GM12865 (cell line): ENCODE measurements at regions not wholly inside any gene's neighbourhood (a gene's known extent, or its start where the extent isn't known, plus 50 kb on each side); places are given as distances from the start of the nearest gene placed in this dataset.

Source experiments
- DNase-seq: peaks from one replicate; pipeline ENCODE4 v3.0.0; 2010; ENCODE audit warnings: low read depth
- H3K4me3 ChIP-seq: 2 replicates; pipeline ENCODE4 v1.5.1; 2011; ENCODE audit warnings: mild to moderate bottlenecking, low read depth, low read length, control low read depth
- TF ChIP-seq, protein P1 (sequence below): IDR thresholded peaks from 2 replicates; pipeline ENCODE4 v1.5.1; 2011; ENCODE audit warnings: low read length, control low read depth, low read depth, inconsistent platforms; ENCODE audit not compliant: insufficient read depth; ENCODE audit errors: missing control alignments

DNA sequence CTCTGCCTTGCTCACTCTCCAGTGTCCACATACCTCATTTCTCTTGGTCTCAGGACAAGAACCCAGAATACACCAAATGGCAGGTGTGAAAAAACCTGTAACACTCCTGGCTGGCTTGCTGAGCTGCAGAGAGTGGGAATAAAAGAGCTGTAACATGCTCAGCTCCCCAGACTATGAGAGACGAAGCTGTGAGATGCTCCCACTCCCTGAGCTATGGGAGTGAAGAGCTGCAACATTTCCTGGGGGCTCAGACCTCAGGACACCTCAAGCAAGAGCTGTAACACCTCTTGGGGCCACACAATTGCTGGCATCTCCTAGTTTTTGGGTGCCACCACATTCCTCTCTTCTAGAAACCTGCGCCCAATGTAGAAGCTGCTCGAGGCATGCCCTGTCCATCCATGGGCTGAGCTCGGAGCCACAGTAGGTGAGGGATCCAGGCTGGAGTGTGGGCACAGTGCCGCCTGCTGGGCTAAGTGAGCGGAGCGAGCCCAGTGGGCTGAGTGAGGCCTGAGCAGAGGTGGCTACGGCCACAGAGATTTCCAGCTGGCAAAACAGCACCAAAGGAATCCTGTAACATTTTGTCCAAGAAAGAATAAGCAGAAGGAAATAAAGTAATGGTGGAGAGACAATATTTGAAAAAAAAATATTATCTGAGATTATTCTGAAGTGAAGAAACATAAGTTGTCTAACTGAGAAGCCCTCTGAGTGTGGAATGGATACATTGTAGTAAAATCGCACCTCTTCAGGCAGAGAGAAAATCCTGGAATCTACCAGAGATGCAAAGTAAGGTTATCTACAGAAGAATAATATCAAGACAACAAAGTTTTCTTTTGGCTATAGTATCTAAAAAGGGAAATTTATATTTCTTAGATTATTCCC lies 186.2 kb upstream of the PCDH9 start:
- DNase-seq = peak; percentile 9
- no peak overlapping the region for H3K4me3 ChIP-seq
- TF ChIP-seq, protein P1, sequence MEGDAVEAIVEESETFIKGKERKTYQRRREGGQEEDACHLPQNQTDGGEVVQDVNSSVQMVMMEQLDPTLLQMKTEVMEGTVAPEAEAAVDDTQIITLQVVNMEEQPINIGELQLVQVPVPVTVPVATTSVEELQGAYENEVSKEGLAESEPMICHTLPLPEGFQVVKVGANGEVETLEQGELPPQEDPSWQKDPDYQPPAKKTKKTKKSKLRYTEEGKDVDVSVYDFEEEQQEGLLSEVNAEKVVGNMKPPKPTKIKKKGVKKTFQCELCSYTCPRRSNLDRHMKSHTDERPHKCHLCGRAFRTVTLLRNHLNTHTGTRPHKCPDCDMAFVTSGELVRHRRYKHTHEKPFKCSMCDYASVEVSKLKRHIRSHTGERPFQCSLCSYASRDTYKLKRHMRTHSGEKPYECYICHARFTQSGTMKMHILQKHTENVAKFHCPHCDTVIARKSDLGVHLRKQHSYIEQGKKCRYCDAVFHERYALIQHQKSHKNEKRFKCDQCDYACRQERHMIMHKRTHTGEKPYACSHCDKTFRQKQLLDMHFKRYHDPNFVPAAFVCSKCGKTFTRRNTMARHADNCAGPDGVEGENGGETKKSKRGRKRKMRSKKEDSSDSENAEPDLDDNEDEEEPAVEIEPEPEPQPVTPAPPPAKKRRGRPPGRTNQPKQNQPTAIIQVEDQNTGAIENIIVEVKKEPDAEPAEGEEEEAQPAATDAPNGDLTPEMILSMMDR = peak; percentile 60

- TF ChIP-seq, protein P1 = no peak
- H3K4me3 ChIP-seq = no peak overlapping the region
- no peak for DNase-seq
Observed at GRCh38 chr13:67410645-67411044, 180.5 kb upstream of the PCDH9 start.

DNA sequence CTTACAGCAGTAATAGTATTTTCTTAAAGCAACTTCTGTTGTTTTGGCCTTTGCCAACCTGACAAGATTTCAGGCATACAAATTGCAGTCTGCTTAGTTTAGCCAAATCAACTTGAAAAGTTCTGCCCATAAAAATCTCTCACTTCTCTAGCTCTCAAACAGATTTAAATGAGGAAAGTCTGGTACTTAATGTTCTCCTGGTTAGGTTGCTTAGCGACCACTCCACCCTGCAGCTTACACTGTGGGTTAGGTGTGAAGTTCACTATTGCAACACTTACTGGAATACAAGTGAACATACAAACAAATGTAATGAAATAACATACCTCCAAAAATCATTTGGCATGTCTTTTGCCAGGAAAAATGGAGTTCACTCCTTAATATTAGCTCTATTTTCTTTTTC lies 178.7 kb upstream of the PCDH9 start:
- TF ChIP-seq, protein P1 = no peak
- DNase-seq = no peak
- H3K4me3 ChIP-seq = no peak overlapping the region

DNA sequence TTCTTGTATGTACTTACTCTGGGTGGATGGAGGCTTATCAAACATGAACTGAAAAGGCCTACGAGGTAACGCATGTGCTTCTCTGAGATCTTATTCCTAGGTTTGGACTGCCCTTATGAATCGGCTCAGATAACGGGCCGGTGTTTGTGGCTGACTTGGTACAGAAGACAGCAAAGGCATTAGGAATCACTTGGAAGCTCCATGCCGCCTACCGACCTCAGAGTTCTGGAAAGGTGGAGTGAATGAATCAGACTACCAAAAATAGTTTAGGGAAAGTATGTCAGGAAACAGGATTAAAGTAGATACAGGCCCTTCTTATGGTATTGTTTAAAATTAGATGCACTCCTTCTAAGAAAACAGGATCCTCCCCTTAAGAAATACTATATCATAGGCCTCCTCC lies 172.4 kb upstream of the PCDH9 start:
- TF ChIP-seq, protein P1 = no peak
- DNase-seq = no peak
- no peak overlapping the region for H3K4me3 ChIP-seq

- no peak for DNase-seq
- TF ChIP-seq, protein P1 = no peak
- H3K4me3 ChIP-seq = no peak overlapping the region
Observed at GRCh38 chr13:67395577-67395976, 165.4 kb upstream of the PCDH9 start.

DNA sequence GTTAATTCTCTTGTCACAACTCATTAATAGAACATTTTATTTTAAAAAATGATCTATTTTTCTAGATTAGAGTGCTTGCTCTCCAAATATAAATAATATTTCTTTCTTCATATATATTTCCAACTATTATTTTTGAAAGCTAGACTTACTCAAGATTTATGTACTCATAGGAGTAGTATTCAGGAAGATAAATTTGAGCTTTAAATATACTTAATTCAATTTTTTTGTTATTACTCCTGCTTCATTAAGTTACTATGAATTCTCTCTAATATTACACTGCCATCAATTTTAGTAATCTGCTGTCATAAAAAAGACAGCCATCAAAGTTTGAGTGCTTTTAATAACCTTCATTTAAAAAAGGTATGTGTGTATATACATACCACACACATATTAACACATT lies 161.9 kb upstream of the PCDH9 start:
- no peak for DNase-seq
- TF ChIP-seq, protein P1 = no peak

More for the DNA sequence above, 161.9 kb upstream of the PCDH9 start:
- no peak overlapping the region for H3K4me3 ChIP-seq
